Endodermal cell (in vitro differentiated cells): ENCODE measurements at regions not wholly inside any gene's neighbourhood (a gene's known extent, or its start where the extent isn't known, plus 50 kb on each side); places are given as distances from the start of the nearest gene placed in this dataset.

ENCODE experiments used
- DNase-seq: peaks from one replicate; pipeline ENCODE4 v3.0.0-alpha.2; 2017
- H3K27ac ChIP-seq: 2 replicates; pipeline ENCODE4 v1.5.1; 2013; ENCODE audit warnings: mild to moderate bottlenecking, low read depth, low read length, moderate library complexity
- H3K27me3 ChIP-seq: 2 replicates; pipeline ENCODE4 v1.6.1; 2013; ENCODE audit warnings: mild to moderate bottlenecking, low read length, moderate library complexity; ENCODE audit not compliant: insufficient read depth, control insufficient read depth, poor library complexity, severe bottlenecking
- H3K36me3 ChIP-seq: 2 replicates; pipeline ENCODE4 v1.7.0; 2013; ENCODE audit warnings: mild to moderate bottlenecking, low read length, moderate library complexity; ENCODE audit not compliant: control insufficient read depth, insufficient read depth
- H3K4me1 ChIP-seq: one replicate; pipeline ENCODE4 v1.7.0; 2013; ENCODE audit warnings: low read length; ENCODE audit not compliant: control insufficient read depth, insufficient read depth
- H3K4me3 ChIP-seq: 2 replicates; pipeline ENCODE4 v1.5.1; 2013; ENCODE audit warnings: mild to moderate bottlenecking, low read length, moderate library complexity
- H3K9ac ChIP-seq: 2 replicates; pipeline ENCODE4 v1.6.1; 2013; ENCODE audit warnings: mild to moderate bottlenecking, low read length, moderate library complexity; ENCODE audit not compliant: poor library complexity, severe bottlenecking; ENCODE audit errors: extremely low read depth
- H3K9me3 ChIP-seq: 2 replicates; pipeline ENCODE4 v1.6.1; 2013; ENCODE audit warnings: mild to moderate bottlenecking, low read length, moderate library complexity; ENCODE audit not compliant: control insufficient read depth
- H3K27ac Mint-ChIP-seq: 2 replicates; pipeline ENCODE4 v1.8.0; 2020; ENCODE audit warnings: mixed read lengths
- H3K27me3 Mint-ChIP-seq: 2 replicates; pipeline ENCODE4 v1.8.0; 2021; ENCODE audit warnings: mild to moderate bottlenecking, mixed read lengths; ENCODE audit not compliant: insufficient read depth
- H3K36me3 Mint-ChIP-seq: 2 replicates; pipeline ENCODE4 v1.8.0; 2020; ENCODE audit warnings: low read depth, mixed read lengths
- H3K4me1 Mint-ChIP-seq: 2 replicates; pipeline ENCODE4 v1.8.0; 2020; ENCODE audit warnings: mixed read lengths
- H3K4me3 Mint-ChIP-seq: 2 replicates; pipeline ENCODE4 v1.8.0; 2020; ENCODE audit warnings: mild to moderate bottlenecking, moderate library complexity, mixed read lengths
- H3K9me3 Mint-ChIP-seq: 2 replicates; pipeline ENCODE4 v1.8.0; 2020; ENCODE audit warnings: mild to moderate bottlenecking, mixed read lengths
- CTCF ChIP-seq: fragments of 200-600 bp; sonication (generic); conservative IDR thresholded peaks from 2 replicates; pipeline ENCODE4 v1.5.0; 2021; ENCODE audit warnings: antibody characterized with exemption, mild to moderate bottlenecking
- WGBS, 2 experiments: methylation state at CpG; one replicate each; pipeline versions ENCODE4 v1.1.5 to v1.1.7; 2013; ENCODE audit warnings: missing lambda C conversion rate in 2 of 2, mixed read lengths in 1 of 2; ENCODE audit not compliant: insufficient coverage in 1 of 2, insufficient read length in 1 of 2; 5-methylcytosine and 5-hydroxymethylcytosine counted together

GRCh38 chr7:156145996-156146395 is 333.7 kb upstream of the SHH start:
- no peaks in the 10 kb centered on the region for H3K27me3 Mint-ChIP-seq
- no peaks in the 10 kb centered on the region for H3K27me3 ChIP-seq
- no peaks in the 10 kb centered on the region for H3K9me3 ChIP-seq
- peak; percentile 10 for DNase-seq
- no peaks in the 10 kb centered on the region for H3K36me3 Mint-ChIP-seq
- no peak overlapping the region for H3K9ac ChIP-seq
- no peak for TF ChIP-seq CTCF
- H3K4me1 ChIP-seq: no peaks in the 10 kb centered on the region
- no peaks in the 10 kb centered on the region for H3K36me3 ChIP-seq
- H3K4me3 Mint-ChIP-seq: no peak overlapping the region
- H3K4me1 Mint-ChIP-seq: peaks cover under 1% of the 10 kb centered on the region
- WGBS, 2 experiments: 75 to 80% methylated on average over 8 of the region's 8 CpGs
- no peak overlapping the region for H3K27ac Mint-ChIP-seq
- no peak overlapping the region for H3K4me3 ChIP-seq
- H3K9me3 Mint-ChIP-seq: no peaks in the 10 kb centered on the region
- no peak overlapping the region for H3K27ac ChIP-seq

- Mint-ChIP-seq H3K9me3 (no peaks in the 10 kb centered on the region), H3K27ac (no peak overlapping the region), H3K4me3 (no peak overlapping the region), H3K27me3 (no peaks in the 10 kb centered on the region), H3K4me1 (no peaks in the 10 kb centered on the region), H3K36me3 (no peaks in the 10 kb centered on the region)
- H3K27me3 ChIP-seq: no peaks in the 10 kb centered on the region
- no peak for TF ChIP-seq CTCF
- DNase-seq: no peak
- H3K27ac ChIP-seq: no peak overlapping the region
- H3K9ac ChIP-seq: no peak overlapping the region
- H3K9me3 ChIP-seq: no peaks in the 10 kb centered on the region
- H3K4me1 ChIP-seq: no peaks in the 10 kb centered on the region
- no peaks in the 10 kb centered on the region for H3K36me3 ChIP-seq
- 92 to 94% methylated on average over 5 to 6 of the region's 6 CpGs for WGBS, 2 experiments
- no peak overlapping the region for H3K4me3 ChIP-seq
These were observed 332.9 kb upstream of the SHH start for GRCh38 chr7:156145184-156145583.

- no peaks in the 10 kb centered on the region for H3K27me3 Mint-ChIP-seq
- 90% methylated on average over 7 of the region's 7 CpGs; no CpG with 5 or more reads in 1 of the 2 experiments for whole genome bisulfite sequencing, 2 experiments
- H3K4me1 Mint-ChIP-seq: no peaks in the 10 kb centered on the region
- Histone ChIP-seq H3K27me3 (no peaks in the 10 kb centered on the region), H3K4me3 (no peak overlapping the region), H3K4me1 (no peaks in the 10 kb centered on the region), H3K27ac (no peak overlapping the region), H3K9ac (no peak overlapping the region), H3K36me3 (no peaks in the 10 kb centered on the region), H3K9me3 (no peaks in the 10 kb centered on the region)
- TF ChIP-seq CTCF: no peak
- H3K4me3 Mint-ChIP-seq: no peak overlapping the region
- H3K9me3 Mint-ChIP-seq: no peaks in the 10 kb centered on the region
- no peak overlapping the region for H3K27ac Mint-ChIP-seq
- DNase-seq: peak; percentile 18
- H3K36me3 Mint-ChIP-seq: no peaks in the 10 kb centered on the region
These were observed 331.4 kb upstream of the SHH start for GRCh38 chr7:156143683-156144082.
